ENCODE measurements at regions not wholly inside any gene's neighbourhood (a gene's known extent, or its start where the extent isn't known, plus 50 kb on each side); places are given as distances from the start of the nearest gene placed in this dataset.

GRCh38 chr3:174767406-174767805 is 91.7 kb upstream of the NAALADL2 start:
- peak overlapping the region in 2 of 4 donors; percentile 26 to 62 for H3K27ac ChIP-seq
- TF ChIP-seq CTCF (IDR thresholded peaks at IDR 0.05): no peak
- TF ChIP-seq POLR2A (IDR thresholded peaks at IDR 0.05): no peak
- H3K27me3 ChIP-seq: no peaks in the 10 kb centered on the region
- whole genome bisulfite sequencing, 2 donors: 65 to 76% methylated on average over 5 of the region's 5 CpGs
- no peak for DNase-seq
- ATAC-seq: no peak
- intact Hi-C loops (cut with DNase I): no loop called here
- no peaks in the 10 kb centered on the region for H3K36me3 ChIP-seq (replicated peaks in 1 of 2; ENCODE audit: insufficient read depth in 1 of 2, low read depth in 2 of 2)
- no peak overlapping the region for H3K4me3 ChIP-seq
- H3K4me1 ChIP-seq: no peaks in the 10 kb centered on the region
- H3K9me3 ChIP-seq: no peaks in the 10 kb centered on the region

GRCh38 chr3:174767853-174768382 is 91.2 kb upstream of the NAALADL2 start:
- no peak for ATAC-seq
- H3K4me3 ChIP-seq: no peak overlapping the region
- 27 to 28% methylated on average over 5 of the region's 5 CpGs for WGBS, 2 donors
- H3K27me3 ChIP-seq: no peaks in the 10 kb centered on the region
- H3K27ac ChIP-seq: peak overlapping the region in 2 of 4 donors; percentile 26 to 62
- intact Hi-C loops (cut with DNase I): no loop called here
- DNase-seq: no peak
- H3K9me3 ChIP-seq: no peaks in the 10 kb centered on the region
- no peaks in the 10 kb centered on the region for H3K4me1 ChIP-seq
- no peaks in the 10 kb centered on the region for H3K36me3 ChIP-seq (replicated peaks in 1 of 2; ENCODE audit: insufficient read depth in 1 of 2, low read depth in 2 of 2)
- no peak for TF ChIP-seq POLR2A (IDR thresholded peaks at IDR 0.05)

GRCh38 chr3:174769171-174769570 is 90.0 kb upstream of the NAALADL2 start:
- no peak for TF ChIP-seq CTCF (IDR thresholded peaks at IDR 0.05)
- 81 to 84% methylated on average over 2 of the region's 2 CpGs for WGBS, 2 donors
- H3K36me3 ChIP-seq (replicated peaks in 1 of 2; ENCODE audit: insufficient read depth in 1 of 2, low read depth in 2 of 2): no peaks in the 10 kb centered on the region
- no peaks in the 10 kb centered on the region for H3K27me3 ChIP-seq
- H3K4me1 ChIP-seq: no peaks in the 10 kb centered on the region
- ATAC-seq (no peak), DNase-seq (no peak)
- H3K27ac ChIP-seq: no peak overlapping the region
- intact Hi-C loops (cut with DNase I): no loop called here
- H3K9me3 ChIP-seq: no peaks in the 10 kb centered on the region
- H3K4me3 ChIP-seq: no peak overlapping the region

GRCh38 chr3:174775603-174776002 is 83.5 kb upstream of the NAALADL2 start:
- H3K9me3 ChIP-seq: no peaks in the 10 kb centered on the region
- no peaks in the 10 kb centered on the region for H3K36me3 ChIP-seq (replicated peaks in 1 of 2; ENCODE audit: insufficient read depth in 1 of 2, low read depth in 2 of 2)
- no peaks in the 10 kb centered on the region for H3K27me3 ChIP-seq
- intact Hi-C loops (cut with DNase I): no loop called here
- no peak overlapping the region for H3K4me3 ChIP-seq
- DNase-seq: peak in 2 of 4 donors; percentile 11
- WGBS, 2 donors: 25 to 30% methylated on average over 3 of the region's 3 CpGs
- no peaks in the 10 kb centered on the region for H3K4me1 ChIP-seq
- TF ChIP-seq POLR2A (IDR thresholded peaks at IDR 0.05): no peak
- no peak for TF ChIP-seq CTCF (IDR thresholded peaks at IDR 0.05)
- ATAC-seq: peak; percentile 85
- no peak overlapping the region for H3K27ac ChIP-seq

- Histone ChIP-seq H3K4me3 (no peak overlapping the region), H3K4me1 (no peaks in the 10 kb centered on the region), H3K36me3 (replicated peaks in 1 of 2; ENCODE audit: insufficient read depth in 1 of 2, low read depth in 2 of 2) (no peaks in the 10 kb centered on the region), H3K27me3 (no peaks in the 10 kb centered on the region), H3K27ac (no peak overlapping the region), H3K9me3 (no peaks in the 10 kb centered on the region)
- ATAC-seq (no peak), DNase-seq (no peak)
- intact Hi-C loops (cut with DNase I): no loop called here
- 77 to 84% methylated on average over 4 of the region's 4 CpGs for WGBS, 2 donors
- TF ChIP-seq CTCF (IDR thresholded peaks at IDR 0.05): no peak
- TF ChIP-seq POLR2A (IDR thresholded peaks at IDR 0.05): no peak
Measured at GRCh38 chr3:174776123-174776522, 83.0 kb upstream of the NAALADL2 start.

All from body of pancreas (tissue), 4 donors.